SH-SY5Y (cell line): ENCODE measurements at regions not wholly inside any gene's neighbourhood (a gene's known extent, or its start where the extent isn't known, plus 50 kb on each side); places are given as distances from the start of the nearest gene placed in this dataset.

Experiments used
- GATA2 ChIP-seq: IDR thresholded peaks from 2 replicates; pipeline ENCODE4 v1.6.1; 2011; ENCODE audit warnings: mild to moderate bottlenecking, low read depth, low read length
- GATA3 ChIP-seq: IDR thresholded peaks from 2 replicates; pipeline ENCODE4 v1.6.1; 2011; ENCODE audit warnings: low read depth, mild to moderate bottlenecking, low read length, moderate library complexity

- no peak for TF ChIP-seq GATA2
- TF ChIP-seq GATA3: no peak
Measured at GRCh38 chr10:31728698-31729224, 199.9 kb downstream of the ARHGAP12 start.
